ENCODE measurements at regions not wholly inside any gene's neighbourhood (a gene's known extent, or its start where the extent isn't known, plus 50 kb on each side); places are given as distances from the start of the nearest gene placed in this dataset.

- Histone ChIP-seq H3K27ac (ENCODE audit: insufficient read depth, low read length) (no peak overlapping the region), H3K4me1 (ENCODE audit: control insufficient read depth, extremely low read depth, insufficient read depth, low read length) (no peaks in the 10 kb centered on the region), H3K79me2 (ENCODE audit: control insufficient read depth, insufficient read depth, low read length) (no peaks in the 10 kb centered on the region), H3K36me3 (ENCODE audit: control insufficient read depth, insufficient read depth, low read length) (no peaks in the 10 kb centered on the region), H4K20me1 (ENCODE audit: control insufficient read depth, extremely low read depth, insufficient read depth, low read length) (no peaks in the 10 kb centered on the region), H3K4me3 (replicated peaks in 1 of 4; ENCODE audit: control extremely low read depth in 1 of 4, insufficient read depth in 1 of 4, low read depth in 3 of 4, low read length in 4 of 4) (no peak overlapping the region), H2AFZ (ENCODE audit: low read length) (no peak overlapping the region), H3K9me3 (ENCODE audit: control insufficient read depth, insufficient read depth, low read depth, low read length) (no peaks in the 10 kb centered on the region), H3K9ac (ENCODE audit: insufficient read depth, low read length) (no peak overlapping the region), H3K4me2 (ENCODE audit: extremely low read depth, insufficient read depth, low read length) (no peak overlapping the region), H3K27me3 (ENCODE audit: control insufficient read depth, insufficient read depth, low read length) (no peaks in the 10 kb centered on the region)
- no peak for DNase-seq (ENCODE audit: low read depth in 2 of 2)
- TF ChIP-seq, protein P1, sequence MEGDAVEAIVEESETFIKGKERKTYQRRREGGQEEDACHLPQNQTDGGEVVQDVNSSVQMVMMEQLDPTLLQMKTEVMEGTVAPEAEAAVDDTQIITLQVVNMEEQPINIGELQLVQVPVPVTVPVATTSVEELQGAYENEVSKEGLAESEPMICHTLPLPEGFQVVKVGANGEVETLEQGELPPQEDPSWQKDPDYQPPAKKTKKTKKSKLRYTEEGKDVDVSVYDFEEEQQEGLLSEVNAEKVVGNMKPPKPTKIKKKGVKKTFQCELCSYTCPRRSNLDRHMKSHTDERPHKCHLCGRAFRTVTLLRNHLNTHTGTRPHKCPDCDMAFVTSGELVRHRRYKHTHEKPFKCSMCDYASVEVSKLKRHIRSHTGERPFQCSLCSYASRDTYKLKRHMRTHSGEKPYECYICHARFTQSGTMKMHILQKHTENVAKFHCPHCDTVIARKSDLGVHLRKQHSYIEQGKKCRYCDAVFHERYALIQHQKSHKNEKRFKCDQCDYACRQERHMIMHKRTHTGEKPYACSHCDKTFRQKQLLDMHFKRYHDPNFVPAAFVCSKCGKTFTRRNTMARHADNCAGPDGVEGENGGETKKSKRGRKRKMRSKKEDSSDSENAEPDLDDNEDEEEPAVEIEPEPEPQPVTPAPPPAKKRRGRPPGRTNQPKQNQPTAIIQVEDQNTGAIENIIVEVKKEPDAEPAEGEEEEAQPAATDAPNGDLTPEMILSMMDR (conservative IDR thresholded peaks at IDR 0.05 in 1 of 2, IDR thresholded peaks at IDR 0.05 in 1 of 2; ENCODE audit: low read depth in 1 of 2, low read length in 2 of 2): no peak
- no peak for TF ChIP-seq EZH2 (IDR thresholded peaks at IDR 0.05; ENCODE audit: low read length, missing control alignments)
These were observed 181.6 kb downstream of the HNRNPD start for GRCh38 chr4:82192017-82192673.

DNA sequence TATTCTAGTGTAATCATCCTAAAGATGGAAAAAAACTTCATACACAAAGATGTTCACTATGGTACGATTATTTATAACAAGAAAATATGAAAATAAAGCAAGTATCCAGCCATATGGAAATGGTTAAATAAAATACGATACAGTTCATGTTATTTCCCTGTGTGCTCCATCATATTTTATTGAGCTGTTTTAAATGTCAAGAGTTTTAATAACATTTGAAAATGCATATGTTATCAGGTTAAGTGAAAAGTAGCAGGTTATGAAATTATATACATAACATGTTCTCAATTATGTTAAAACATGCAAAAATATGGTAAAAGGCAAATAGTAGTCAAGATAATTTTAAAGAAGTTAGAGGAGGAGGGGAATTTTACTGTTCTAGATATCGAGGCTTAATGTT, 192.0 kb downstream of the HNRNPD start:
- no peak for DNase-seq (ENCODE audit: low read depth in 2 of 2)
- H3K4me1 ChIP-seq (ENCODE audit: control insufficient read depth, extremely low read depth, insufficient read depth, low read length): no peaks in the 10 kb centered on the region
- H3K27me3 ChIP-seq (ENCODE audit: control insufficient read depth, insufficient read depth, low read length): no peaks in the 10 kb centered on the region
- H3K27ac ChIP-seq (ENCODE audit: insufficient read depth, low read length): no peak overlapping the region
- H4K20me1 ChIP-seq (ENCODE audit: control insufficient read depth, extremely low read depth, insufficient read depth, low read length): no peaks in the 10 kb centered on the region
- H3K79me2 ChIP-seq (ENCODE audit: control insufficient read depth, insufficient read depth, low read length): no peaks in the 10 kb centered on the region
- H3K9ac ChIP-seq (ENCODE audit: insufficient read depth, low read length): no peak overlapping the region
- H2AFZ ChIP-seq (ENCODE audit: low read length): no peak overlapping the region
- no peak overlapping the region for H3K4me2 ChIP-seq (ENCODE audit: extremely low read depth, insufficient read depth, low read length)
- no peaks in the 10 kb centered on the region for H3K9me3 ChIP-seq (ENCODE audit: control insufficient read depth, insufficient read depth, low read depth, low read length)
- H3K4me3 ChIP-seq (replicated peaks in 1 of 4; ENCODE audit: control extremely low read depth in 1 of 4, insufficient read depth in 1 of 4, low read depth in 3 of 4, low read length in 4 of 4): no peak overlapping the region
- no peak for TF ChIP-seq EZH2 (IDR thresholded peaks at IDR 0.05; ENCODE audit: low read length, missing control alignments)
- TF ChIP-seq, protein P1 (conservative IDR thresholded peaks at IDR 0.05 in 1 of 2, IDR thresholded peaks at IDR 0.05 in 1 of 2; ENCODE audit: low read depth in 1 of 2, low read length in 2 of 2): no peak
- H3K36me3 ChIP-seq (ENCODE audit: control insufficient read depth, insufficient read depth, low read length): no peaks in the 10 kb centered on the region

- DNase-seq (ENCODE audit: low read depth in 2 of 2): no peak
- no peaks in the 10 kb centered on the region for H3K79me2 ChIP-seq (ENCODE audit: control insufficient read depth, insufficient read depth, low read length)
- TF ChIP-seq, protein P1 (conservative IDR thresholded peaks at IDR 0.05 in 1 of 2, IDR thresholded peaks at IDR 0.05 in 1 of 2; ENCODE audit: low read depth in 1 of 2, low read length in 2 of 2): no peak
- TF ChIP-seq EZH2 (IDR thresholded peaks at IDR 0.05; ENCODE audit: low read length, missing control alignments): no peak
These were observed 201.6 kb downstream of the HNRNPD start for GRCh38 chr4:82172186-82172585.

More at GRCh38 chr4:82172186-82172585, 201.6 kb downstream of the HNRNPD start:
- no peak overlapping the region for H3K4me3 ChIP-seq (replicated peaks in 1 of 4; ENCODE audit: control extremely low read depth in 1 of 4, insufficient read depth in 1 of 4, low read depth in 3 of 4, low read length in 4 of 4)
- no peak overlapping the region for H3K4me2 ChIP-seq (ENCODE audit: extremely low read depth, insufficient read depth, low read length)
- H3K9ac ChIP-seq (ENCODE audit: insufficient read depth, low read length): no peak overlapping the region
- H4K20me1 ChIP-seq (ENCODE audit: control insufficient read depth, extremely low read depth, insufficient read depth, low read length): no peaks in the 10 kb centered on the region
- H3K27me3 ChIP-seq (ENCODE audit: control insufficient read depth, insufficient read depth, low read length): no peaks in the 10 kb centered on the region
- no peaks in the 10 kb centered on the region for H3K36me3 ChIP-seq (ENCODE audit: control insufficient read depth, insufficient read depth, low read length)
- H2AFZ ChIP-seq (ENCODE audit: low read length): no peak overlapping the region
- H3K27ac ChIP-seq (ENCODE audit: insufficient read depth, low read length): no peak overlapping the region
- H3K4me1 ChIP-seq (ENCODE audit: control insufficient read depth, extremely low read depth, insufficient read depth, low read length): no peaks in the 10 kb centered on the region
- no peaks in the 10 kb centered on the region for H3K9me3 ChIP-seq (ENCODE audit: control insufficient read depth, insufficient read depth, low read depth, low read length)
